ENCODE measurements at regions not wholly inside any gene's neighbourhood (a gene's known extent, or its start where the extent isn't known, plus 50 kb on each side); places are given as distances from the start of the nearest gene placed in this dataset.

GRCh38 chr7:32264702-32265284, 194.6 kb upstream of the PDE1C start:
- DNase-seq (ENCODE audit: low spot score) = no peak

GRCh38 chr7:32263611-32264010, 193.4 kb upstream of the PDE1C start:
- DNase-seq (ENCODE audit: low spot score) = no peak

- DNase-seq (ENCODE audit: low spot score) = no peak
These were observed 192.1 kb upstream of the PDE1C start for GRCh38 chr7:32262315-32262714.

GRCh38 chr7:32259931-32260596, 189.9 kb upstream of the PDE1C start:
- DNase-seq (ENCODE audit: low spot score) = no peak

GRCh38 chr7:32258265-32258664, 188.1 kb upstream of the PDE1C start:
- DNase-seq (ENCODE audit: low spot score) = no peak

GRCh38 chr7:32257621-32258020, 187.4 kb upstream of the PDE1C start:
- DNase-seq (ENCODE audit: low spot score) = no peak

- no peak for DNase-seq (ENCODE audit: low spot score)
These were observed 186.6 kb upstream of the PDE1C start for GRCh38 chr7:32256811-32257210.

- DNase-seq (ENCODE audit: low spot score) = no peak
These were observed 186.2 kb upstream of the PDE1C start for GRCh38 chr7:32256376-32256775.

GRCh38 chr7:32255036-32255435, 184.8 kb upstream of the PDE1C start:
- no peak for DNase-seq (ENCODE audit: low spot score)

- no peak for DNase-seq (ENCODE audit: low spot score)
These were observed 183.1 kb upstream of the PDE1C start for GRCh38 chr7:32253299-32253698.

- no peak for DNase-seq (ENCODE audit: low spot score)
These were observed 181.5 kb upstream of the PDE1C start for GRCh38 chr7:32251659-32252058.

GRCh38 chr7:32250471-32251260, 180.5 kb upstream of the PDE1C start:
- DNase-seq (ENCODE audit: low spot score) = no peak

GRCh38 chr7:32250003-32250402, 179.8 kb upstream of the PDE1C start:
- no peak for DNase-seq (ENCODE audit: low spot score)

GRCh38 chr7:32248522-32248921, 178.3 kb upstream of the PDE1C start:
- DNase-seq (ENCODE audit: low spot score) = no peak

- DNase-seq (ENCODE audit: low spot score) = no peak
These were observed 174.7 kb upstream of the PDE1C start for GRCh38 chr7:32244806-32245345.

- DNase-seq (ENCODE audit: low spot score) = no peak
These were observed 173.6 kb upstream of the PDE1C start for GRCh38 chr7:32243687-32244290.

GRCh38 chr7:32242436-32242835, 172.2 kb upstream of the PDE1C start:
- DNase-seq (ENCODE audit: low spot score) = no peak

- DNase-seq (ENCODE audit: low spot score) = no peak
These were observed 171.4 kb upstream of the PDE1C start for GRCh38 chr7:32241636-32242035.

- no peak for DNase-seq (ENCODE audit: low spot score)
These were observed 169.6 kb upstream of the PDE1C start for GRCh38 chr7:32239764-32240163.

- no peak for DNase-seq (ENCODE audit: low spot score)
These were observed 158.4 kb upstream of the PDE1C start for GRCh38 chr7:32228601-32229000.

GRCh38 chr7:32227746-32228145, 157.5 kb upstream of the PDE1C start:
- no peak for DNase-seq (ENCODE audit: low spot score)

- DNase-seq (ENCODE audit: low spot score) = no peak
These were observed 154.1 kb upstream of the PDE1C start for GRCh38 chr7:32224276-32224675.

- DNase-seq (ENCODE audit: low spot score) = no peak
These were observed 153.5 kb upstream of the PDE1C start for GRCh38 chr7:32223721-32224120.
